ENCODE measurements at regions not wholly inside any gene's neighbourhood (a gene's known extent, or its start where the extent isn't known, plus 50 kb on each side); places are given as distances from the start of the nearest gene placed in this dataset.

DNA sequence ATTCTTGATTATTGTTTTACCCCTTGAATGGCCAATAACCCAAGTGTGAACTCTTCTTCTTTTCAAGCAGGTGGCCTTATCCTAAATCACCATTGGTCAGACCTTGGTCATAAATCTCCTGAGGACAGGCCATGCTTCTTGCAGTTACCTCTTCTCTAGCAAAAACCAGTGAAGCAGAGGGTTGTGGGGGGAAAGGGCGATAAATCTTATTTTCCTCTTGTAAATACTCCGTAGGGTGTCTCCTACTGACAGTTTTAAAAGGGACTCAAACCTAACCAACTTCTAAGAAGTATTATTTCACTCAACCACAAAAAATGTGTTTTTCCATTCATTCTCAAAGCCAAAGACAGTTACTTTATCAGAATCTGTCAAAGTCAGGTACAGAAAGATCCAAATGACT lies 168.1 kb upstream of the RMP24 start:
- TF ChIP-seq, protein P1, sequence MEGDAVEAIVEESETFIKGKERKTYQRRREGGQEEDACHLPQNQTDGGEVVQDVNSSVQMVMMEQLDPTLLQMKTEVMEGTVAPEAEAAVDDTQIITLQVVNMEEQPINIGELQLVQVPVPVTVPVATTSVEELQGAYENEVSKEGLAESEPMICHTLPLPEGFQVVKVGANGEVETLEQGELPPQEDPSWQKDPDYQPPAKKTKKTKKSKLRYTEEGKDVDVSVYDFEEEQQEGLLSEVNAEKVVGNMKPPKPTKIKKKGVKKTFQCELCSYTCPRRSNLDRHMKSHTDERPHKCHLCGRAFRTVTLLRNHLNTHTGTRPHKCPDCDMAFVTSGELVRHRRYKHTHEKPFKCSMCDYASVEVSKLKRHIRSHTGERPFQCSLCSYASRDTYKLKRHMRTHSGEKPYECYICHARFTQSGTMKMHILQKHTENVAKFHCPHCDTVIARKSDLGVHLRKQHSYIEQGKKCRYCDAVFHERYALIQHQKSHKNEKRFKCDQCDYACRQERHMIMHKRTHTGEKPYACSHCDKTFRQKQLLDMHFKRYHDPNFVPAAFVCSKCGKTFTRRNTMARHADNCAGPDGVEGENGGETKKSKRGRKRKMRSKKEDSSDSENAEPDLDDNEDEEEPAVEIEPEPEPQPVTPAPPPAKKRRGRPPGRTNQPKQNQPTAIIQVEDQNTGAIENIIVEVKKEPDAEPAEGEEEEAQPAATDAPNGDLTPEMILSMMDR (conservative IDR thresholded peaks at IDR 0.05 in 1 of 2, IDR thresholded peaks at IDR 0.05 in 1 of 2; ENCODE audit: low read depth in 1 of 2, low read length in 2 of 2) = no peak
- TF ChIP-seq EZH2 (IDR thresholded peaks at IDR 0.05; ENCODE audit: low read length, missing control alignments) = no peak
